NB4 (cell line): ENCODE measurements at regions not wholly inside any gene's neighbourhood (a gene's known extent, or its start where the extent isn't known, plus 50 kb on each side); places are given as distances from the start of the nearest gene placed in this dataset.

Experiments used
- DNase-seq: peaks from one replicate; pipeline ENCODE4 v3.0.0; 2010; ENCODE audit warnings: low read depth
- H3K4me3 ChIP-seq: one replicate; pipeline ENCODE4 v1.5.1; 2011; ENCODE audit warnings: mild to moderate bottlenecking, low read depth, low read length, moderate library complexity
- CTCF ChIP-seq: IDR thresholded peaks from one replicate; pipeline ENCODE4 v1.5.1; 2012; ENCODE audit warnings: low read depth, low read length
- MAX ChIP-seq: IDR thresholded peaks from 2 replicates; pipeline ENCODE4 v1.6.1; 2011; ENCODE audit warnings: low read depth, low read length
- MYC ChIP-seq: IDR thresholded peaks from 2 replicates; pipeline ENCODE4 v1.6.1; 2011; ENCODE audit warnings: low read depth, low read length
- POLR2A ChIP-seq: IDR thresholded peaks from 2 replicates; pipeline ENCODE4 v1.6.1; 2011; ENCODE audit warnings: mild to moderate bottlenecking; ENCODE audit not compliant: insufficient read length; ENCODE audit errors: extremely low read depth

- TF ChIP-seq CTCF (no peak), MAX (no peak), POLR2A (no peak), MYC (no peak)
- DNase-seq = no peak
- no peak overlapping the region for H3K4me3 ChIP-seq
Measured at GRCh38 chr12:58378028-58378427, 436.7 kb downstream of the ATP23 start.

- H3K4me3 ChIP-seq = no peak overlapping the region
- TF ChIP-seq MAX (no peak), POLR2A (no peak), MYC (no peak), CTCF (no peak)
- no peak for DNase-seq
Measured at GRCh38 chr12:58381546-58381945, 440.2 kb downstream of the ATP23 start.

GRCh38 chr12:58384196-58384595 is 442.8 kb downstream of the ATP23 start:
- no peak for TF ChIP-seq POLR2A
- TF ChIP-seq CTCF = no peak
- no peak for TF ChIP-seq MAX
- TF ChIP-seq MYC = no peak
- DNase-seq = no peak
- H3K4me3 ChIP-seq = no peak overlapping the region

- no peak overlapping the region for H3K4me3 ChIP-seq
- TF ChIP-seq POLR2A (no peak), CTCF (no peak), MAX (no peak), MYC (no peak)
- DNase-seq = no peak
Measured at GRCh38 chr12:58386136-58386535, 444.8 kb downstream of the ATP23 start.

GRCh38 chr12:58387199-58387598 is 445.8 kb downstream of the ATP23 start:
- no peak for DNase-seq
- H3K4me3 ChIP-seq = no peak overlapping the region
- TF ChIP-seq MAX = no peak
- TF ChIP-seq MYC = no peak
- no peak for TF ChIP-seq CTCF
- TF ChIP-seq POLR2A = no peak

GRCh38 chr12:58388261-58388660 is 446.9 kb downstream of the ATP23 start:
- TF ChIP-seq POLR2A (no peak), MAX (no peak), MYC (no peak), CTCF (no peak)
- no peak overlapping the region for H3K4me3 ChIP-seq
- no peak for DNase-seq
